Bronchial epithelial cell (primary cell): ENCODE measurements at regions not wholly inside any gene's neighbourhood (a gene's known extent, or its start where the extent isn't known, plus 50 kb on each side); places are given as distances from the start of the nearest gene placed in this dataset.
A peak's percentile ranks its signal among the peaks of the same experiment; 100 is the strongest.

ENCODE experiments used
- DNase-seq: peaks from one replicate; pipeline ENCODE4 v3.0.0-alpha.2; 2010; ENCODE audit warnings: low read depth
- FAIRE-seq: peaks from 2 replicates; lab custom pipeline; 2011; peaks lifted over from hg19 to GRCh38; lab: Jason Lieb, UNC
- H3K27me3 ChIP-seq: 2 replicates; pipeline ENCODE4 v1.5.1; 2011; ENCODE audit warnings: low read length; ENCODE audit not compliant: control insufficient read depth, insufficient read depth
- H3K36me3 ChIP-seq: 2 replicates; pipeline ENCODE4 v1.5.1; 2011; ENCODE audit warnings: low read length; ENCODE audit not compliant: control insufficient read depth, insufficient read depth
- H3K4me3 ChIP-seq: 2 replicates; pipeline ENCODE4 v1.5.1; 2011; ENCODE audit warnings: mild to moderate bottlenecking, low read depth, low read length, control low read depth
- TF ChIP-seq, protein P1 (sequence below): IDR thresholded peaks from 2 replicates; pipeline ENCODE4 v1.5.1; 2011; ENCODE audit warnings: mild to moderate bottlenecking, moderate library complexity, low read length, control low read depth, inconsistent platforms; ENCODE audit not compliant: insufficient read depth, severe bottlenecking

DNA sequence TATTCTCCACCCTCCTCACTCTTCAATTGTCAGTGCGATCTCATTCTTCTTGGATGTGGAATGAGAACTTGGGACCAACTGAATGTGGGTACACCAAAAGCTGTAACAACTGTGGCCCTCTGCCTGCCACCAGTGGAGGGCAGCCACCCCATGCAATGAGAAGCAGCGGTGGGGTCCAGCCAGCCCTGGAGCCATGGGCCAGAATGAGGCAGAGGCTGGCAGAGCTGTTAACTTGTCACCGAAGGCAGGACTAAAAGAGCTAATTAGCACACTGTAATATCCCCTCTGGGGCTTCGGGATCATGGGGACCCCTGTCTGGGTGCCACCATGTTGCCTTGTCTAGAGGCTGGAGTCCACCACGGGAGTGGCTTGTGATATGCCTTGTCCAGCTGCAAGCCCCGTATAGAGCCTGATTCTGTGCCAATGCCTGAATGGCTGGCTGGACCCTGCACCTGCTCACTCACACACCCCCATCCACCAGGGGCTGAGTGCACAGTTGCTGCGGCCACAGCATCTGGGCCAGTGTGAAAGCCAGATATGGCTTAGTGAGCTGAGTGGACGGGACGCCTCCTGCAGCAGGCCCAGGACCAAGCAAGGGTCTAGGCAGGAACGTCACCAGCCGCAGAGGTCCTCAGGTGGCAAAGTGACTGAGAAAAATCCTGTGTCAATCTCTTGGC lies 680.5 kb downstream of the DSC3 start:
- TF ChIP-seq, protein P1, sequence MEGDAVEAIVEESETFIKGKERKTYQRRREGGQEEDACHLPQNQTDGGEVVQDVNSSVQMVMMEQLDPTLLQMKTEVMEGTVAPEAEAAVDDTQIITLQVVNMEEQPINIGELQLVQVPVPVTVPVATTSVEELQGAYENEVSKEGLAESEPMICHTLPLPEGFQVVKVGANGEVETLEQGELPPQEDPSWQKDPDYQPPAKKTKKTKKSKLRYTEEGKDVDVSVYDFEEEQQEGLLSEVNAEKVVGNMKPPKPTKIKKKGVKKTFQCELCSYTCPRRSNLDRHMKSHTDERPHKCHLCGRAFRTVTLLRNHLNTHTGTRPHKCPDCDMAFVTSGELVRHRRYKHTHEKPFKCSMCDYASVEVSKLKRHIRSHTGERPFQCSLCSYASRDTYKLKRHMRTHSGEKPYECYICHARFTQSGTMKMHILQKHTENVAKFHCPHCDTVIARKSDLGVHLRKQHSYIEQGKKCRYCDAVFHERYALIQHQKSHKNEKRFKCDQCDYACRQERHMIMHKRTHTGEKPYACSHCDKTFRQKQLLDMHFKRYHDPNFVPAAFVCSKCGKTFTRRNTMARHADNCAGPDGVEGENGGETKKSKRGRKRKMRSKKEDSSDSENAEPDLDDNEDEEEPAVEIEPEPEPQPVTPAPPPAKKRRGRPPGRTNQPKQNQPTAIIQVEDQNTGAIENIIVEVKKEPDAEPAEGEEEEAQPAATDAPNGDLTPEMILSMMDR = no peak
- FAIRE-seq (no peak), DNase-seq (no peak)
- Histone ChIP-seq H3K4me3 (no peak overlapping the region), H3K36me3 (no peaks in the 10 kb centered on the region), H3K27me3 (no peaks in the 10 kb centered on the region)

DNA sequence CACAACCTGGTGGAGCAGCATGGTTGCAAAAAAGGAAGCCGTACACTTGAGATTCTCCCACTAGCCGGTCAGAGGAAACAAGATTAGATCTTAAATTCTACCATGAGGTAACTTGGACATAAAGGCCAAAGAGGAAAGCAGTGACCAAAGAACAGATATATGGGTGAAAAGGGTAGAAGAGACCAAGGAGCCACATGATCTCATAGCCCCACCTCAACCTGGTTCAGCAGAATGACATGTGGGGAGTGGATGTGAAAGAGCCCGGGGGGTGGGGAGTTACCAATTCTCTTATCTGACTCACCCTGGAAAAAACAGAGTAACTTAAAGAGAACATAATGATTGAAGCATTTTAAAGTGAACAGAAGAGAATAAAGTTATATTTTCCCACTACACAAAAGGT lies 683.0 kb downstream of the DSC3 start:
- Histone ChIP-seq H3K27me3 (no peaks in the 10 kb centered on the region), H3K36me3 (no peaks in the 10 kb centered on the region), H3K4me3 (no peak overlapping the region)
- DNase-seq = peak; percentile 37
- TF ChIP-seq, protein P1 = no peak
- FAIRE-seq = no peak

DNA sequence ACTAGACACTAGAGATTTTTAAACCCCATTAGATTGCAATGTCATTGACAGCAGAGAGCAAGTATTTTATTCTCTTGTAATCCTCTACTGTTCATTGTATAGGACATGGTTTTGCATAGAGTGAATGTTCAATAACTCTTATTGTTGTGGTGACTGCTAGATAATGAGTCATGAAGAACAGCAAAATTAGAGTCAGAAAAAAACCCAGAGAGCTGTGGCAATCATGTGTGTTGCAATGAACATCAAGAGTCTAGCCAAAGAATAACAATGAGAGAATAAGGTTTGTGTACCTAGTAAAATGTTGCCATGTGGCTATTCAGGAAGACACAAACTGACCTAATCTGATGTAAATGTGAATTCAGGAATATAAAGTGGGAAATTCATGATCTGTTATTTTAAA lies 684.0 kb downstream of the DSC3 start:
- no peaks in the 10 kb centered on the region for H3K27me3 ChIP-seq
- no peak for FAIRE-seq
- TF ChIP-seq, protein P1 = no peak
- no peaks in the 10 kb centered on the region for H3K36me3 ChIP-seq
- no peak overlapping the region for H3K4me3 ChIP-seq
- peak; percentile 76 for DNase-seq

DNA sequence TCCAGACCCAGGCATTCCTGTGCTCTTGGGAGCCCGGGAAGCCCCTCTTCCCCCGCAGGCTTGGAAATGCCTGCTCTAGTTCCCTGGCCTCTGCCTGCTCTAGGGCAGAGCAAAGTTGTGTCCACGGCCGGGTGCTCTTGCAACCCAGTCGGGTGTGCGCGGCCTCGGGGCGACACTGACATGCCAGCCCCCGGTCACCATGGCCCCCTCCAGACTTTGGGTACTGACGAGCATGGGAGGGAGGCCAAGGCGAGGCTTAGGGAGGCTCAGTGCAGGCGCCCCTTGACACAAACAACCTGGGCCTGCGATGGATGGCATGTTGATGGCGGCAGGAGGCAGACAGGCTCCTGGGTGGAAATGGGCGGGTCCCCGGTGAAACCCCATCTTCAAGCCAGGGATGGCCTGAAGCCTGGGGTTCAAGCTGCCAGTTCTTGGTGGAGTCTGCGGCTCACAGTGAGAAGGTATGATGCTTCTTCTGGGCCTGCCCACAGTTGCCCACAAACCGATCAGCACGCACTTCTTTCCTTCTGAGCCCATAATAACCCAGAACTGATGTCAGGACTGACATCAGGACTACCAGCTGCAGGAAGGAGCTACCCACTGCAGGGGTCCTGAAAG lies 689.9 kb downstream of the DSC3 start:
- Histone ChIP-seq H3K4me3 (no peak overlapping the region), H3K27me3 (no peaks in the 10 kb centered on the region), H3K36me3 (no peaks in the 10 kb centered on the region)
- FAIRE-seq (no peak), DNase-seq (no peak)
- TF ChIP-seq, protein P1 = no peak

DNA sequence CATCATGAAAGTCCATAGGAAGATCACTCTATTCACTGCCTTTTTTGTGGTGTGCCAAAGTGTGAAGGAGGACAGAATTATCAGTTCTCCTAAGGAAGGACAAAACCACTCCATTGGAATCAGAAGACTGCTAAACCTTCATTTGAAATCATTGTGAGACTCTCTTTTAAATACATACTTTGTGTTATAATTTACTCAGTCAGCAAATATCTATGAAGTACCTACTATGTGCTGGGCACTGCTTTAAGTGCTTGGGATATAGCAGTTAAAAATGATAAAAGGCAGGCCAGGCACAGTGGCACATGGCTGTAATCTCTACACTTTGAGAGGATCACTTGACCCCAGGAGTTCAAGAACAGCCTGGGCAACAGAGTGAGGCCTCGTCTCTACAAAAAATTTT lies 692.3 kb downstream of the DSC3 start:
- TF ChIP-seq, protein P1 = no peak
- Histone ChIP-seq H3K36me3 (no peaks in the 10 kb centered on the region), H3K4me3 (no peak overlapping the region), H3K27me3 (no peaks in the 10 kb centered on the region)
- DNase-seq (no peak), FAIRE-seq (no peak)
